ENCODE measurements at regions not wholly inside any gene's neighbourhood (a gene's known extent, or its start where the extent isn't known, plus 50 kb on each side); places are given as distances from the start of the nearest gene placed in this dataset.

GRCh38 chr6:145159921-145160320 lies 575.4 kb downstream of the EPM2A start:
- H3K4me1 ChIP-seq (ENCODE audit: control insufficient read depth, low read length): no peaks in the 10 kb centered on the region
- H3K27ac ChIP-seq (ENCODE audit: low read depth, low read length): no peak overlapping the region
- H3K4me2 ChIP-seq (ENCODE audit: low read length): no peak overlapping the region
- no peaks in the 10 kb centered on the region for H4K20me1 ChIP-seq (ENCODE audit: control insufficient read depth, insufficient read depth, low read depth, low read length)
- no peaks in the 10 kb centered on the region for H3K36me3 ChIP-seq (ENCODE audit: control insufficient read depth, low read length)
- no peak for TF ChIP-seq EZH2phosphoT487 (IDR thresholded peaks at IDR 0.05; ENCODE audit: borderline replicate concordance, low read length)
- no peak for TF ChIP-seq CTCF (IDR thresholded peaks at IDR 0.05; ENCODE audit: low read depth, low read length, poor library complexity, severe bottlenecking)
- no peaks in the 10 kb centered on the region; the same call in 1 of the 2 replicates for H3K9me3 ChIP-seq (ENCODE audit: control insufficient read depth, insufficient read depth, low read length)
- H3K79me2 ChIP-seq (ENCODE audit: control insufficient read depth, low read length): no peaks in the 10 kb centered on the region
- H3K9me2 ChIP-seq (replicated peaks; ENCODE audit: control insufficient read depth, low read length): no peaks in the 10 kb centered on the region
- no peaks in the 10 kb centered on the region for H3K27me3 ChIP-seq (ENCODE audit: control insufficient read depth, low read length)
- H3K4me3 ChIP-seq (ENCODE audit: low read length): no peak overlapping the region
- no peaks in the 10 kb centered on the region for H3F3A ChIP-seq (ENCODE audit: control insufficient read depth, insufficient read depth)

GRCh38 chr6:145161501-145161900 lies 573.8 kb downstream of the EPM2A start:
- Histone ChIP-seq H3K36me3 (ENCODE audit: control insufficient read depth, low read length) (no peaks in the 10 kb centered on the region), H3K4me1 (ENCODE audit: control insufficient read depth, low read length) (no peaks in the 10 kb centered on the region), H3K9me3 (ENCODE audit: control insufficient read depth, insufficient read depth, low read length) (no peaks in the 10 kb centered on the region; the same call in 1 of the 2 replicates), H3F3A (ENCODE audit: control insufficient read depth, insufficient read depth) (no peaks in the 10 kb centered on the region), H3K4me2 (ENCODE audit: low read length) (no peak overlapping the region), H3K79me2 (ENCODE audit: control insufficient read depth, low read length) (no peaks in the 10 kb centered on the region), H4K20me1 (ENCODE audit: control insufficient read depth, insufficient read depth, low read depth, low read length) (no peaks in the 10 kb centered on the region), H3K4me3 (ENCODE audit: low read length) (no peak overlapping the region), H3K27ac (ENCODE audit: low read depth, low read length) (no peak overlapping the region), H3K27me3 (ENCODE audit: control insufficient read depth, low read length) (no peaks in the 10 kb centered on the region), H3K9me2 (replicated peaks; ENCODE audit: control insufficient read depth, low read length) (no peaks in the 10 kb centered on the region)
- no peak for TF ChIP-seq CTCF (IDR thresholded peaks at IDR 0.05; ENCODE audit: low read depth, low read length, poor library complexity, severe bottlenecking)
- no peak for TF ChIP-seq EZH2phosphoT487 (IDR thresholded peaks at IDR 0.05; ENCODE audit: borderline replicate concordance, low read length)

- Histone ChIP-seq H3K4me3 (ENCODE audit: low read length) (no peak overlapping the region), H3K9me2 (replicated peaks; ENCODE audit: control insufficient read depth, low read length) (no peaks in the 10 kb centered on the region), H3K36me3 (ENCODE audit: control insufficient read depth, low read length) (no peaks in the 10 kb centered on the region), H3F3A (ENCODE audit: control insufficient read depth, insufficient read depth) (no peaks in the 10 kb centered on the region), H3K79me2 (ENCODE audit: control insufficient read depth, low read length) (no peaks in the 10 kb centered on the region), H3K27ac (ENCODE audit: low read depth, low read length) (no peak overlapping the region), H3K9me3 (ENCODE audit: control insufficient read depth, insufficient read depth, low read length) (no peaks in the 10 kb centered on the region), H3K27me3 (ENCODE audit: control insufficient read depth, low read length) (no peaks in the 10 kb centered on the region), H3K4me1 (ENCODE audit: control insufficient read depth, low read length) (no peaks in the 10 kb centered on the region), H4K20me1 (ENCODE audit: control insufficient read depth, insufficient read depth, low read depth, low read length) (no peaks in the 10 kb centered on the region), H3K4me2 (ENCODE audit: low read length) (no peak overlapping the region)
- no peak for TF ChIP-seq EZH2phosphoT487 (IDR thresholded peaks at IDR 0.05; ENCODE audit: borderline replicate concordance, low read length)
- no peak for TF ChIP-seq CTCF (IDR thresholded peaks at IDR 0.05; ENCODE audit: low read depth, low read length, poor library complexity, severe bottlenecking)
Measured at GRCh38 chr6:145169726-145170224, 565.5 kb downstream of the EPM2A start.
